HepG2 (cell line): ENCODE measurements at regions not wholly inside any gene's neighbourhood (a gene's known extent, or its start where the extent isn't known, plus 50 kb on each side); places are given as distances from the start of the nearest gene placed in this dataset.

Experiments used
- HDAC6 ChIP-seq: fragments of 200-600 bp; sonication (generic); IDR thresholded peaks from 2 replicates; pipeline ENCODE4 v1.7.0; 2017; ENCODE audit warnings: mild to moderate bottlenecking, antibody characterized with exemption, low read length, low read depth
- TF ChIP-seq, protein P1 (sequence below): sonication (generic); formaldehyde crosslinking; conservative IDR thresholded peaks from 2 replicates; pipeline ENCODE4 v1.4.0; 2020; ENCODE audit warnings: missing genetic modification reagents

DNA sequence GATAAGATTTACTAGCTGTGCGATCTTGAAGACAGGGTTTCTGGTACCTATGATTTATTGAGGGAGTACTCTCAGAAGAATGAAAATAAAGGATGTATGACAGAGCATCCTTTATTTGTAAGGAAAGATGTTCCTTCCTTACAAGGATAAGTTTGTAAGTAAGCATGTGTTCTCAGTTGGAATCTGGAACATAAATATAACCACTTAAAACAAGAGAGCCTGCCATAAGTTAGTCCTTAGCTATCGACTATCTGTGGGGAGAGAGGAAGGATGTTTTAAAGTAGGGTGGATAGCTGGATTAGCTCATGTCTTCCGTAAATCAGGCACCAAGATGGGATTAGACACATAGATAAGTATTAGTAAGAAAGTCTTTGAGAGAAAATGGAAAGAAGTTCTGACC, 192.6 kb upstream of the CARD18 start:
- TF ChIP-seq, protein P1, sequence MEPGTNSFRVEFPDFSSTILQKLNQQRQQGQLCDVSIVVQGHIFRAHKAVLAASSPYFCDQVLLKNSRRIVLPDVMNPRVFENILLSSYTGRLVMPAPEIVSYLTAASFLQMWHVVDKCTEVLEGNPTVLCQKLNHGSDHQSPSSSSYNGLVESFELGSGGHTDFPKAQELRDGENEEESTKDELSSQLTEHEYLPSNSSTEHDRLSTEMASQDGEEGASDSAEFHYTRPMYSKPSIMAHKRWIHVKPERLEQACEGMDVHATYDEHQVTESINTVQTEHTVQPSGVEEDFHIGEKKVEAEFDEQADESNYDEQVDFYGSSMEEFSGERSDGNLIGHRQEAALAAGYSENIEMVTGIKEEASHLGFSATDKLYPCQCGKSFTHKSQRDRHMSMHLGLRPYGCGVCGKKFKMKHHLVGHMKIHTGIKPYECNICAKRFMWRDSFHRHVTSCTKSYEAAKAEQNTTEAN: no peak
- no peak for TF ChIP-seq HDAC6
